ENCODE measurements at regions not wholly inside any gene's neighbourhood (a gene's known extent, or its start where the extent isn't known, plus 50 kb on each side); places are given as distances from the start of the nearest gene placed in this dataset.

GRCh38 chr7:33678569-33679335 is 226.6 kb upstream of the BMPER start:
- no peaks in the 10 kb centered on the region for H3K27me3 ChIP-seq (ENCODE audit: control insufficient read depth, insufficient read depth, low read length)
- no peaks in the 10 kb centered on the region for H3K4me1 ChIP-seq
- no peak for TF ChIP-seq CTCF (IDR thresholded peaks at IDR 0.05)
- no peak overlapping the region for H3K27ac ChIP-seq
- H3K36me3 ChIP-seq (ENCODE audit: control insufficient read depth, insufficient read depth, low read length): no peaks in the 10 kb centered on the region
- no peak overlapping the region for H3K9ac ChIP-seq
- H3K9me3 ChIP-seq (ENCODE audit: control insufficient read depth, low read length): no peaks in the 10 kb centered on the region
- no peak overlapping the region for H3K4me3 ChIP-seq (ENCODE audit: low read depth, low read length)
- no peak overlapping the region for H2AFZ ChIP-seq
- H3K79me2 ChIP-seq: no peaks in the 10 kb centered on the region
- H3K4me2 ChIP-seq (ENCODE audit: low read length): no peak overlapping the region

- no peak for TF ChIP-seq CTCF (IDR thresholded peaks at IDR 0.05)
- H3K9ac ChIP-seq: no peak overlapping the region
- H3K4me3 ChIP-seq (ENCODE audit: low read depth, low read length): no peak overlapping the region
- H3K4me1 ChIP-seq: no peaks in the 10 kb centered on the region
- no peak overlapping the region for H3K27ac ChIP-seq
- no peaks in the 10 kb centered on the region for H3K79me2 ChIP-seq
- H2AFZ ChIP-seq: no peak overlapping the region
- no peaks in the 10 kb centered on the region for H3K9me3 ChIP-seq (ENCODE audit: control insufficient read depth, low read length)
- no peak overlapping the region for H3K4me2 ChIP-seq (ENCODE audit: low read length)
- H3K36me3 ChIP-seq (ENCODE audit: control insufficient read depth, insufficient read depth, low read length): no peaks in the 10 kb centered on the region
- H3K27me3 ChIP-seq (ENCODE audit: control insufficient read depth, insufficient read depth, low read length): no peaks in the 10 kb centered on the region
Measured at GRCh38 chr7:33680682-33681081, 224.7 kb upstream of the BMPER start.

- TF ChIP-seq CTCF (IDR thresholded peaks at IDR 0.05): no peak
- Histone ChIP-seq H2AFZ (no peak overlapping the region), H3K36me3 (ENCODE audit: control insufficient read depth, insufficient read depth, low read length) (no peaks in the 10 kb centered on the region), H3K4me1 (no peaks in the 10 kb centered on the region), H3K27ac (no peak overlapping the region), H3K27me3 (ENCODE audit: control insufficient read depth, insufficient read depth, low read length) (no peaks in the 10 kb centered on the region), H3K4me2 (ENCODE audit: low read length) (no peak overlapping the region), H3K4me3 (ENCODE audit: low read depth, low read length) (no peak overlapping the region), H3K9ac (no peak overlapping the region), H3K79me2 (no peaks in the 10 kb centered on the region), H3K9me3 (ENCODE audit: control insufficient read depth, low read length) (no peaks in the 10 kb centered on the region)
Measured at GRCh38 chr7:33685503-33685902, 219.8 kb upstream of the BMPER start.

DNA sequence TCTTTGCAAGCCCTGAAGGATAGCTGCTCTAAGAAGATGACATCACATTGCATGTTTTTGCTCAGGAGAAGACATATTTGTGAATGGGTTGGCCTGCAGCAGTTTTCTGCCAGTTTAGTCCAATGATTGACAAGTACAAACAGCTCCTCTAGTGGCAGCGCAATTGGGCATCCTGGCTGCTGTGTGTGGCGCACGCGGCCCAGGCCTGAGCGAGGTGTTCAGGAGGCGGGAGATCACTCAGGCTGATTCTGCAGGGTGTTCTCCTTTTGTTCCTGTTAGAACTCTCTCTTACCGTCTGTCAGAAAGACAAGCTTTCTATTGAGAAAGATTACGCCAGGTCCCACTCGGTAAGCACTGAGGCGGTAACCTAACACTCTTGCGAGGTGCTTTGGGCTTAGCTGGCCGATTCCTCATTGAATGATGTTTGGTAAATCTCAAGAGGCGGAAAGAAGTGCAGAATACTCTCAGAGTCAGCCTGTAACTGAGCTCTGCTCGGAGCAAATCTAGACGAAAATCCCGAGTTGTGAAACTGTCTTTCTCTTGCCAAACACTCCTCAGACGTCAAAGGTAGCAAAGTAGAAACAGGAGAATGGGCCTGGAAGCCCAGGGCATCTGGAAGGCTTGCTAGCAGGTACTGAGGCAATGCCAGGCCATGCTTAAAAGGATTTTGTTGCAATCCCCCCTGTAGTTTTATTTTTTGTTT is 219.2 kb upstream of the BMPER start:
- no peak for TF ChIP-seq CTCF (IDR thresholded peaks at IDR 0.05)
- H3K4me2 ChIP-seq (ENCODE audit: low read length): no peak overlapping the region
- no peaks in the 10 kb centered on the region for H3K79me2 ChIP-seq
- H3K4me3 ChIP-seq (ENCODE audit: low read depth, low read length): no peak overlapping the region
- H3K36me3 ChIP-seq (ENCODE audit: control insufficient read depth, insufficient read depth, low read length): no peaks in the 10 kb centered on the region
- H3K9me3 ChIP-seq (ENCODE audit: control insufficient read depth, low read length): no peaks in the 10 kb centered on the region
- H3K27ac ChIP-seq: no peak overlapping the region
- no peak overlapping the region for H2AFZ ChIP-seq
- H3K4me1 ChIP-seq: no peaks in the 10 kb centered on the region
- H3K27me3 ChIP-seq (ENCODE audit: control insufficient read depth, insufficient read depth, low read length): no peaks in the 10 kb centered on the region
- no peak overlapping the region for H3K9ac ChIP-seq

All from parathyroid adenoma (tissue), 2 donors.